GM11168 (cell line): ENCODE measurements at regions not wholly inside any gene's neighbourhood (a gene's known extent, or its start where the extent isn't known, plus 50 kb on each side); places are given as distances from the start of the nearest gene placed in this dataset.

Experiments
- in situ Hi-C: fragments of 300-500 bp; cut with MboI; formaldehyde crosslinking; loops from one replicate; pipeline ENCODE4 v1.12.0; 2022; ENCODE audit warnings: low sequenced_read_pairs; ENCODE audit not compliant: unreplicated experiment

DNA sequence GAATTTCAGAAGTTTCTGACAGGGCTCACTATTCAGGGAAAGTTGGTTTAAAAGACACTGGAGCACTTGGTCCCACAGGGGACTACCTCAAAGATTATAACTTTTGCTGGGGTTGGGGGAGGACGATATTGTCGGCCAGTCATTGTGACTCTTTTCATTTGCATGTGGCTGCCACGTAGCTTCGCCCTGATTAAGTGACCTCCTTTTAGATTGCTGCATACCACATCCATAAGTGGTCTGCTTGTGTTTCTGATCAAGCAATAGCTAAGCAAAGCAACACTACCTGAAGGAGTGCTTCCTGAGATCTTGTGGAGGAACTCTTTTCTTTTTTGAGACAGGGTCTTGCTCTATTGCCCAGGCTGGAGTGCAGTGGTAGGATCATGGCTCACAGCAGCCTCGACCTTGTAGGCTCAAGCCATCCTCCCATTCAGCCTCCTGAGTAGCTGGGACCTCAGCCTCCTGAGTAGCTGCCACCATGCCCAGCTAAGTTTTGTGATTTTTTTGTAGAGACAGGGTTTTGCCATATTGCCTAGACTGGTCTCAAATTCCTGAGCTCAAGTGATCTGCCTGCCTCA lies 691.3 kb downstream of the EPM2A start:
- in situ Hi-C loops, result no loop called here

GRCh38 chr6:145044641-145045246 lies 690.6 kb downstream of the EPM2A start:
- in situ Hi-C loops, result no loop called here

DNA sequence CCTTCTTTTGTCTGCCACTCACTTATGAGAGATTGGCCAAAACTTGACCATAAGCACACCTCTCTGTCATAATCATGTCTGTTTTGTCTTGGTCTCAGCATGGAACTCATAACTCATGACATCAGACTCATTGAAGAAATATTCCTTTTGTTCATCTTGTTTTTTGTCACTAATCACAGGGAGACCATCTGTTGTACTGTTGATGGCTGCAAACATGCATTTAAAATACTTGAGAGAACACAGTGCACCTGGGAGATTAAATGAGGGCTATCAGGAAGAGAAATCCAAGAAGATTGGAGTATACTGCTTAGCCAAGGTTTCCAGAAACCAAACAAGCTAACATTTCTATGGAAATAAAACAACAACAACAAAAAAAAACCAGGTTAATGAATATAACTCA lies 689.7 kb downstream of the EPM2A start:
- in situ Hi-C loops, result no loop called here

- in situ Hi-C loops, result no loop called here
Observed at GRCh38 chr6:145047891-145048290, 687.4 kb downstream of the EPM2A start.

DNA sequence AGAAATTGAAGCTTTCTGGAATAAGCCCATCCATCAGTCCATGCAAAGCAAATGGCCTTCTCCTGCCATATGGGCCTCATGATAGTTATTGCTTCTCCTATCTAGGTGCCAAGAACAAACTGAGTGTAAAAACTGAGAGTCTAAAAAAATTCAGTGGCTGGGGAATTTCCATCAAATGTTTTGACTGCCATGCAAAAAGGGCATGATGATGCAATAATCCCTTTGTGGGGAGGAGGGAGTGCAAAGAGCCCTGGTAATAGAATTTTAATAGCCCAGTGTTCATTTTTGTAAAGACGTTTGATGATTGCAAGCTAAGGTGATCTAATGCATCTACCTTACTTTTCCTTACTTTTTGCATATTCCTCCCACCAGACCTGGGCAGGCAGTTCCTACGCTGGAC lies 683.7 kb downstream of the EPM2A start:
- in situ Hi-C loops, result no loop called here

- in situ Hi-C loops, result no loop called here
Observed at GRCh38 chr6:145055567-145055966, 679.8 kb downstream of the EPM2A start.

- in situ Hi-C loops, result no loop called here
Observed at GRCh38 chr6:145060714-145061113, 674.6 kb downstream of the EPM2A start.

GRCh38 chr6:145063091-145063490 lies 672.2 kb downstream of the EPM2A start:
- in situ Hi-C loops, result no loop called here

GRCh38 chr6:145067430-145067829 lies 667.9 kb downstream of the EPM2A start:
- in situ Hi-C loops, result no loop called here

- in situ Hi-C loops, result no loop called here
Observed at GRCh38 chr6:145068577-145068976, 666.7 kb downstream of the EPM2A start.

- in situ Hi-C loops, result no loop called here
Observed at GRCh38 chr6:145069966-145070365, 665.4 kb downstream of the EPM2A start.

DNA sequence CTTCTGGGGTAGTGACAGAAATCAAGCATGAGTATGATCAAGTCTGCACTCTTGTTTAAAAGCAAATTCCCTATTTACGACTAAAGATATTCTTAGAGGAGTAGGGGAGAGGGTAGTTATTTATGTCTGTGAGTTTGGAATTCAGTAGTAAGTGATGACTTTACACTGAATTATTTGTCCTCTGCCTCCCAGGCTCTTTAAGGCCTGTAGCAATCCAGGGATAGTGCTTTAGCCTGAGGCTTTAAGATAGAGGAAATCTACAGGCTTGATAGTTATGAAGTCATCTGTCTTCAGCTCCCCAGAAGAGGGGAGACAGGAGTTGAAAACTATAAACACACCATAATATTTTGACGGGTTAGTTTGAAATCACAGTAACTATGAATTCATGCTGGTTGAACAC lies 664.5 kb downstream of the EPM2A start:
- in situ Hi-C loops, result no loop called here

DNA sequence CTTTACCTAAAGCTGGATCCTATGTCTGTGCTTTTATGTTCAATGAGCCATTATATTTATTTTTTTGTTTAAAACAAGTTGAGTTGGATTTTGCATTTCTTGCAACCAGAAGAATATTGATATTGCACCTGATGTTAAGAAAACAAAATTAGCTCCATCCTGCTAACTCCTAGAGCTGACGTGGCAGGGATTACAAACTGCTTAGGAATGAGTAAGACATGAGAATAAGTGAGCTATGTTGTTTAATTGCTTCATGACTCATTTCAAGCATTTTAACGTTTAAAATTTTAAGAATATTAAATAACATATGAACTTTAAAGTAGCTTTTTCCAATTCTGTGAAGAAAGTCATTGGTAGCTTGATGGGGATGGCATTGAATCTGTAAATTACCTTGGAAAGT lies 663.5 kb downstream of the EPM2A start:
- in situ Hi-C loops, result no loop called here

GRCh38 chr6:145073811-145074210 lies 661.5 kb downstream of the EPM2A start:
- in situ Hi-C loops, result no loop called here

DNA sequence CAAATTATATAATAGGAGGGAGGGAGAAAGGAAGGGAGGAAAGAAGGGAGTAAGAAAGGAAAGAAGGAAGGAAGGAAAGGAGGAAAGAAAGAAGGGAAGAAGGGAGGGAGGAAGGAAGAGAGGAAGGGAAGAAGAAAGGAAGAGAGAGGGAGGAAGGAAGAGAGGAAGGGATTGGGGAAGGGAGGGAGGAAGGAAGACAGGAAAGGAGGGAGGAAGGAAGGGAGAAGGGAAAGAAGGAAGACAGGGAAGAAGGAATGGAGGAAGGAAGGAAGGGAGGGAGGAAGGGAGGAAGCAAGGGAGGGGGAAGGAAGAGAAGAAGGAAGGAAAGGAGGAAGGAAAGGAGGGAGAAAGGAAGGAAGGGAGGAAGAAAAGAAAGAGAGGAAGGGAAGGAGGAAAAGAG lies 660.5 kb downstream of the EPM2A start:
- in situ Hi-C loops, result no loop called here

DNA sequence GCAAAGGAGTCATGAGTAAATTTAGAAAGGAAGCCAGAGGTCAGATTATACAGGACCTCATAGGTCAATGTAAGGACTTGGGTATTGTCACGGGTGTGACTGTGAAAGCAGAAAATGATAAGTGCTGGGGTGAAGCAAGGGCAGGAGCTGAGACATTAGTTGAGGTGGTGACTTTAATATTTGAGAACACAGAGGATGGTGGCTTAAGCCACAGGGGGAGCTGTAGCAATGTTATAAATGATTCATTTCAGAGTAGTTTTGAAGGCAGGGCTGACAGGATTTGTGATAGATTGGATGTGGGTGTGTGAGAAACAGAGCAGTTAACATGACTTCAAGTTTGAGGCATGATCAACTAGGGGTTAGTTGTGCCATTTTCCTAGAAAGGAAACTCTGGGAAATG lies 659.9 kb downstream of the EPM2A start:
- in situ Hi-C loops, result no loop called here

DNA sequence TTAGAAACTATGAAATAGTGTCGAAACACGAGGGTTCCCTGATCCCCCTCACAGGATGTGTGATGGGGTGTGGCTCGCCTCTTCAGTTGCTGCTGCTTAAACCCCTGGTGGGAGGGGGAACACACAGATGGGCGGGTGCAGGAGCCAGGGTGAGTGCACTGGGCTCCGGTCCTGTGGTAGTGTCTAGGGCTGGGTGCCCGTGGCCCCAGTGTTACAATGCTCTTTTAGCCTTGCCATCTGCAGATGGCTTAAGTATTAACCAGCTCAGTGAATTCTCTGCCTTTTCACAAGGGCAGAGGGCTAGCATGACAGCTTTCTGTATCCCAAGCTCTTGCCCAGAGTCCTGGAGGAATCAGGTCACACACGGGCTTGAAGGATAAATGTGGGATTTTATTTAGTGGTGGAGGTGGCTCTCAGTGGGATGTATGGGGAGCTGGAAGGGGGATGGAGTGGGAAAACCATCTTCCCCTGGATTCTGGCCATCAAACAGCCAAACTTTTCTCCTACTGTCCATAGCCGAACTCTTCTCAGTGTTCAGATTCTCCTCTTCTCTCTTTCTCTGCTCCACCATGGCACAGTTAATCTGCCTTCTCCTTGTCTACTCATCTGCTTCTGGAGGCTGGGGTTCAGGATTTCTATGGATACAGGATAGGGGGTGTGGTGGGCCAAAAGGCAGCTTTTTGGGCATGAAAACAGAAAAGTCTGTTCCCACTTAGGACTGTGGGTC lies 659.0 kb downstream of the EPM2A start:
- in situ Hi-C loops, result no loop called here

DNA sequence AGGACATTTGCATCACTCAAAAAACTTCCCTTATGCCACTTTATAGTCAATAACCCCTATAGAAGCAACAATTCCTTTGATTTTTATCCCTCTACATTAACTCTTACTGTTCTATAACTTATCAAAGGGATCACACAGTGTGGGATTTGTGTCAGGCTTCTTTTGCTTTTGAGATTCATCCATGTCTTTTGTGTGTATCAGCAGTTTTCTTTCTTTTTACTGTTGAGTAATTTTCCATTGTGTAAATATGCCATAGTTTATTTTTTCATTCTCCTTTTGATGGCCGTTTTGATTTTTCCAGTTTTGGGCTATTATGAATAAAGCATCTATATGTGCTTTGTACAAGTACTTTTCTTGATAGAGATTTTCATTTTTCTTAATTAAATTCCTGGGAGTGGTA lies 657.9 kb downstream of the EPM2A start:
- in situ Hi-C loops, result no loop called here

- in situ Hi-C loops, result no loop called here
Observed at GRCh38 chr6:145080651-145081050, 654.7 kb downstream of the EPM2A start.

DNA sequence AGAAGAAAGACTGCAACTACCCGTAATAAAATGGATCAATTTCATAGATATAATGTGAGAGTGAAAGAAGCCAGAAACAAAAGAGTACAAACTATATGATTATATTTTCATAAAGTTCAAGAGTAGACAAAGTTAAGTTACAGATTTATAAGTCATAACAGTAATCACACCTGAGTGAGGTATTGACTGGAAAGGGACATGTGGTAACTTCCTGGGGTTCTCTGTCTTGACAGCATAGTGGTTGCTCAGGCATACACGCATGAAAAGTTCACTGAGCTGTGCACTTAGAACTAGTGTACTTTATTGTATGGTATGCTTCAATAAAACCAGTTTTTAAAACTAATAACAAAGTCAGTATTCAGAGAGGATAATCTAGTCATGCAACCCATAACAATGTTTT lies 653.6 kb downstream of the EPM2A start:
- in situ Hi-C loops, result no loop called here

- in situ Hi-C loops, result no loop called here
Observed at GRCh38 chr6:145082359-145082758, 653.0 kb downstream of the EPM2A start.

- in situ Hi-C loops, result no loop called here
Observed at GRCh38 chr6:145086197-145086596, 649.1 kb downstream of the EPM2A start.
